GM21423 (cell line): ENCODE measurements at regions not wholly inside any gene's neighbourhood (a gene's known extent, or its start where the extent isn't known, plus 50 kb on each side); places are given as distances from the start of the nearest gene placed in this dataset.

Source experiments
- ATAC-seq: cut with Tn5 transposase; IDR thresholded peaks from one replicate; pipeline ENCODE4 v1.9.1; 2021; ENCODE audit warnings: mild to moderate bottlenecking, moderate library complexity; ENCODE audit not compliant: unreplicated experiment

DNA sequence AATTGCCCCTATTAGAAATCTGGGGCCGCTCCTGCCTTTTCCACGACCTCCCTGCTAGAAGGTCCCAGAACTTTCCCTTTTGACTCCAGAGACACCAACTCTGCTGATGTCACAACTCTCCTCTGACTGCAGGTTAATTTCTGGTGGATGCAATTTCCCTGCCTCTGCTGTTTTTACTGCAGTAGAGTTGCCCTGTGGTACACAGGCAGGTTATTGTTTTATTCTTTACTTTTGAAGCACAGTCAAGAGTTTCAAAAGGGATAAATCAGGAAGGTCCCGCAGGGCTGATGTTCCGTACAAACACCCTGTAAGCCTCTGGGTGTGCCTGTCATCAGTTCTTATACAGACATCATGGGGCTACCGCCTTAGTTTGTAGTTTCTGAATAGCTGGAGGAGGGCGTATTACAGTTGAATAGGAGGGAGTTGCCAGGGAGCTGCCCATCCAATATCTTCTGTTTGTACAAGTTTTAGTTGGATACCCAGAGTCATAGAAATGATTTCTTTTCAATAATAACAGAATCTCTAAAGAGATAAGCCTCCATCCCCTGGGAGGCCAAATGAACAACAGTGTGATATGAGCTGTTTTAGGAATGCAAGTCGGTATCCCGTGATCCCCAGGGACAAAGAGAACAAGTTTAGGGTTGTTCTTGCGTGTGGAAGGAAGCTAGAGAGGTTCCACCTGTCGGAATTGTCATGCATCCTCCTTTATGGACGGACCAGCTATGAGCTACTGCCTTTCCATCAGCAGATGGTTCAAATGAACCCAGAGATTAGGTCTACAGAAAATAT is 108.4 kb upstream of the COPS8 start:
- no peak for ATAC-seq

DNA sequence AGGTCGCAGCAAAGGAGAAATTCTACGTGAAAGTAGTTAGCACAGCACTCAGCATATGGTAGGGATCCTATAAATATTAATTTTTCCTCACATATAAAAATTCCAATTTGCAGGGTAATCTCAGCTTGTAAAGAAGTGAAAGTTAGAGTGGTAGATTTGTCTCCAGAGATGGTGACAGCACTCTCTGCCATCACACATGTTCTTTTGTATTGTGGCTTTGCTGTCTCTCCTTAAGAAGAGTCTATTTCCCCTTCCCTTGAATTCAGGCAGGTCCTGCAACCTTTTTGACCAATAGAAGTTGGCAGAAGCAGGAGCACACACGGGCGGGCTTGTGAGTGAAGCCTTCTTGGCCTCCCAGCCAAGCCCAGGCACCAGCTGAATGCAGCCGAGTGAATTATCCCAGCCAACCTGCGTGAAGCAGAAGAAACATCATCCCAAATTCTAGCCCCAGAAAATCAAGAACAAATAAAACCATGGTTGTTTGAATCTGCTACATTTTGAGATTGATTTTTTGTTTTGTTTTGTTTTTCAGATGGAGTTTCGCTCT is 107.8 kb upstream of the COPS8 start:
- ATAC-seq: no peak

DNA sequence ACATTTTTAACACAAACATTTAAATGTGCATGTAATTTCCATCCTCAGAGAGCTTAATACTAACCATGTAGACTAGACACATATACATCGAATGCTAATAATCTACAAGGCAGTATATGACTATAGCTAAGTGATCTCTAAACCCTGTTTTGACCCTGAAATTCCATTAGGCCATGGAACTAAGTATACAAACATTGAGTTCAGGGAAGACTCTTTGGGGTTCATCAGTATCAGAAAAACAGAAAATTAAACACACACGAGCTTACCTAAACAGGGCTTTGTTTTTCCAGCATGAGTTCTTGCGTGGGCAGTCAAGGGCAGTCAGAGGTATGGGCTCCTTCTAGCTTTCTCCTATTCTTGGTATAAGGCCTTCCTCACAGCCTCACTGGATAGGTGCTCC is 106.0 kb upstream of the COPS8 start:
- no peak for ATAC-seq

DNA sequence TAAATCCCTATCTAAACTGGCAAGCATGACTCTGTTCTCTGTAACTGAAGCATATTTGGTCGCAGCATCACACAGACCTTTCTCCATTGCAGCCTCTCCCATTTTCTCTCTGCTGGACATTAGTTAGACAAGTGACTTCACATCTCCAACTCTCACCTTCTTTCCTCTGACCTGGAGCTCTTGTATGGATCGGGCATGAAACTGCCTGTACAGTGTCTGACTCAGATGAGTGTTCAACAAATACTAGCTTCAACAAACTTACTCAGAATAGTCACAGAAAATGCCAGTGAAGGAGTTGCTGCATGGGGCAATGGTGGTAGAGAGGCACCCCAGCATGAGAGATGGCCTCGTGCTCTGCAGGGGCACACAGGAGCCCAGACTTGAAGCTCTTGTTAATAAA is 104.7 kb upstream of the COPS8 start:
- ATAC-seq: no peak

DNA sequence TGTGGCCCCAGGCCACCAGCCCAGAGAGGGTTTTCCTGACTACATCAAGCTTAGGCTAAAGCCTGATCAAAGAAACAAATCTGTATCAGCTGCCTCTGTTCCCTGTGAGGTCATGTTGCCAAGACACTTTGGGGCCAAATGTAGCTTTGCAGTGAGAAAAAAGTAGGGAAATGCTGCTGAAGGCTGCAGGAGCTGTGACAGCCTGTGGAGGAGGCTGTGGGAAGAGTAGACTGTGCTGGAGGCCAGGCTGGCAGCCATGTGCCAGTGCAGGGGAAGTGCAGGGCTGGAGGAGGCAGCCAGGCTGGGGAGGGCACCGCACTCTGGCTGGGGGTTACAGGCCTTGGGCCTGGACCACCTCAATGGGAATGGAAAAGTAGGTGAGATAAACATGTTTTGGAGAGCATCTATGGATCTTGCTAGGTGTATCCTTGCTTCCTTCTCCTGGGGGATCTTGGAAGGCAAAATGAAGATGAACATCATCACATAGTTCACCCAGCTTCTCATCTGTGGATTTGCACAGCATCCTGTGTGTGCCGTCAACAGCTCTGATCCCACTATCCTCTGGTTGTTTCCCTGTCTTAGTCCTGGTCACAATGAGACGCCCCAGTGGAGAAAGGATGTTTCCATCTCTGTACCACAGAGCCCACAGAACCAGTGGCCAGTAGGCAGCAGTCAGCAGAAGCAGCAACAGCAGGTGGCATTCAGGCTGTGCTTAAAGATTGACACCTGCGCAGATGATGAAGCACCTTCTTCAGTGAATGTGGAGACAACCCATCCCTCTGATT is 103.8 kb upstream of the COPS8 start:
- ATAC-seq: no peak

DNA sequence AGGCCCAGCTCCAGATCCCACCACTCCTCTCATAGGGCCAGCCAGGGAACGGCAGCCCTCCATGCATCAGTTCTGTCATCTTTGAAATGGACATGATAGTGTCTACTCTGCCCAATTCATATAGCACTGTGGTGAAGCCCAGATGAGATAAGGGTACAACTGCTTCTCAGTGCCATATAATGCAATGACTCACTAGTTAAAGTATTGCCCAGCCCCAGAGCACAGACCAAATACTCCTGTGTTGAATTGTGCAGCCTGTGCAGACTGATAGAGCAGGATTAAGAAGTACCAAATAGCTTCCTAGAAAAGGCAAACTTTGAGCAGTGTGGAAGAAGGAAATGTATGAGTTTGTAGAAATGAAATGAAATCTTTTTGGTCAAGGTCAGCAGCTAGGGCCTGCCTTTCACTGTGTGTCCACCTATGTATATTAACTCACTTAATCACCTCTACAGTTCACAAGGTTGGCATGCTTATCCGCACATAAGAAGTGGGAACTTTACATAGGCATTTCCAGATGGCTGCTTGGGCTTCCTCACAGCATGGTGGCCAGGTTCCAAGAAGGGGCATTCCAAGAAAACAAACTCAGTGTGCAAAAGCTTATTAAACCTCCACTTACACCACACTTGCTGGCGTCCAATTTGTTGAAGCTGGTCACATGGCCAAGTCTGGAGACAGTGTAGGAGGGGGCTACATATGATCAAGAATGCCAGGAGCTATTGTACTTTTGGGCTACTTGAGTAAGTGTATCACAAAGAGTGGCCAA is 102.8 kb upstream of the COPS8 start:
- ATAC-seq: no peak

DNA sequence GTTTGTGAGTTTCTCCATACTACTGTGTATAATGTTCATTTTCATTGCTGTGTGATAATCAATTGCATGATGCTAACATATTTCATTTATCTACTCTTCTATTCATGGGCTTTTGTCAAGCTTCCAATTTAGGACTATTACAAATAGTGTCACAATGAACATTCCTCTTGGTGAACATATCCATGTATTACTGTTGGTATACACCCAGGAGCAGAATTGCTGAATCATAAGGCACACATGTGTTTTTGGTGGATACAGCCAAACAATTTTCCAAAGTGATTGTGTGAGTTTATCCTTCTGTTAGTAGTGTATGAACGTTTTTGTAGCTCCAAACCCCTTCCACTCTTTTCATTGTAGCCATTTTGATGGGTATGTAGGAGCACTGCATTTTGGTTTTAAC is 101.6 kb upstream of the COPS8 start:
- no peak for ATAC-seq

DNA sequence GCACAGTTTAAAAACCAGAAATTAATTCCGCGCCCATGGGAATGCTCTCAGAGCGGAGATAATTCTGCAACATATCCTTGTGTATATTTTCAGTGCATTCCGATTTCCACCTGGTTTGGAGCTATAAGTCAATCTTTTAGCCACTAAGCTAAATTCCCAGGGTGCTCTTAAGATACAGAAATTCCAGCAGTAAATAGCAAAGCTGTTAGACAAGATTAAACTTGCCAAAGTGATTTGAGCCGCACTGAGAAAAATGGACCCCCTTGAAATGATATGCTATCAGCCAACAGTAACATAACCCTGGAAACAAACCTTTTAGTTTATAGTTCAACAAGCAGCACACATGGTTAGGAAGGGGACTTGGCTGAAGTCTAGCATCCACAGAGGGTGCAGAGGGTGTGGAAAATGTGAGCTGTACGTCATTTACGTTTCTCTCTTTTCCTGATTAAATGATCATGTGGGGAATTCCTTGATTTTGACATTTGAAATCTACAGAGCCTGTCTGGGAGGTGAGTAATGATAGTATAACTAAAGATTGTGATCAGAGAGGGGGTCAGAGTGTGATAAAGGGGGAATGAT is 99.8 kb upstream of the COPS8 start:
- no peak for ATAC-seq

DNA sequence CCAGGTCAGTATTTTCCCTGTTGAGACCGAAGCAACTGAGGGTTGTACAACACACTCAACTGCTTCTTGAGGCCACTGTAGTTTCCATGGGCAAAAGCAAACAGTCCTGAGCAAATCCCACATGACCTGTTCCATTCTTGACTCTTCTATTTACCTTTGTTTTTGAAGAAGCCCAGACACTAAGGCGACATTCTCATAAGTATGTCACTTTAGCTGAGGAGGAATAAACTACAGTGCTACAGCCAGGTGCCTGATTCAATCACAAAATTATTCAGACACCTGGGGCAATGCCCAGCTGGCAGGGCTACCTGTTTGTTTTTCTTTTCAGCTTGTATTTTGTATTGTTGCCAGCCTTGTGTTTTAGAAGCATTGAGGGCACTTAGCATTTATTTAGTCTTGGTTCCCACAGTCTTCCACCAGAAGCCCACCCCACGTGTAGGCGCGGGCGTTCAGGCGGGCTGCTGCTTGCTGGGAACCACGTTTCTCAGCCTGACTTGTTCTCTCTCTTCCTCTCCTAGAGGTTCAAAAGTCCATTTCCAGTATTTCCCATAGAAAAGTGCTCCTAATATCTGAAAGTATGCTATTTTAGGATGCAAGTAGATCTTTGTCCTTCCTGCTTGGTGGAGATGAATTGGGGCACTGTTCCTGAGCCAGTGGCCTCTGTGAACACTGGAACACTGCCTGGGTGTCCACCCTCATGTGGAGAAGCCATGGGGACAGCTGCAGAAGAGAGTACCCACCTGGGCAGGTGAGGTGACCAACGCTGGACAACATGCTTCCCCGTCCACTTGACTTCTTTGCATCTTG is 99.0 kb upstream of the COPS8 start:
- ATAC-seq: no peak

DNA sequence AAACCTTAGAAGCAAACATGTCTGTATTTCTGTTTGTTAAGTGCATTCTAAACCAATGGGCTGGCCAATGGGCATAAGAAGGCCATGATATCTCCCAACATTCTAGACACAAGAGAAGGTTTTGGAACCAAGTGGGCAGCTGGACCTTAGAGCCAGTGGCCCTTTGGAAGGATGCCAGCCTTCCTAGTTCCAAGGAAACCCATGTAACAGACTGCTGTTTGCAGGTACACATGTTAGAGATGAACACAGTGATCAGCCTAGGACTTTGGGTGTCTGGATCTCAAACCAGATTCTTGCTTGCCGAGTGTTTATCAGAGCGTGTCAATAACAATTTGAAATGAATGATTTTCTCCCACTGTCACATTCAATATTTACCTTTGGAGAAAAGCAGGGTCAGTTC is 97.5 kb upstream of the COPS8 start:
- ATAC-seq: no peak

DNA sequence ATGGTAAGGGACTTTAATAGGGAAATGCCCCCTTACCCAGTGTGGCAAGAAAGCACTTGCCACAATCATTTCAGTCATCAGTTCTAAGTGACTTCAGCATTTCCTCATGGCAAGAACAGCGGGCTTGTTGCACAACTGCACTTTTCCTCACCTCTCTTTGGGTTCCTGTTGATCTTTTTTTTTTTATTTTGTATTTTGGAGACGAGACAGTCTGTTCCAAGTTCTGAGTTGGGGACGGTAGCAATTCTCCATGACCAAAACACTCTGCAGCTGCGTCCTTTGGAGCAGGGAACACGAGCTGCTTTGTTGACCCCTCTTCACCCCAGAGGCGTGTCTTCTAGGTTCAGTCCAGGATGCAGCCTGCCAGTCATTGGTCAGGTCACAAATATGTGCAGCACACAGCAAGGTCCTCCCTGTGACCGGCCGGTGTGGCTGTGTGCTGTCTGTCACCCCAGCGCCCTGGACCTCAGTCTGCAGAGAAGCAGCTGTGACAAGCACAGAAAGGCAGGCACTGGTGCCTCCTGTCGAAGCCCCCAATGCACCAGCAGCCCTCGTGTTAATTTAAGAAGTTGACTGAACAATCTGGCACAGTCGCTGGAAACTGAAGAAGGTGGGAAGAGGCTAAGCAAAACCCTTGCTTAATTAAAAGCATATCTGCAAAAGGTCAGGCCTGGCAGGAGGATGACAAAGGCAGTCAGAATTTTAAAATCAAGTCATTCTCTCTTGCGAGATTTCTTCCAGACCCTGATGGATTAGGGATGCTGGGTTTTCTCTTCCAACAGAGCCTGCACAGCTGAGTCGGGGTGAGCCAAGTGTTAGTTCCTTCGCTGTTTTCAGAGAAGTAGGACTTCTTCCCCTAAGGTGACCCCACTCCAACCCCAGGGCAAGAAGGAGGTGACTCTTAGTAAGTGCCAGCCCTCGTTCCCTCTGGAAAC is 96.7 kb upstream of the COPS8 start:
- ATAC-seq: no peak

DNA sequence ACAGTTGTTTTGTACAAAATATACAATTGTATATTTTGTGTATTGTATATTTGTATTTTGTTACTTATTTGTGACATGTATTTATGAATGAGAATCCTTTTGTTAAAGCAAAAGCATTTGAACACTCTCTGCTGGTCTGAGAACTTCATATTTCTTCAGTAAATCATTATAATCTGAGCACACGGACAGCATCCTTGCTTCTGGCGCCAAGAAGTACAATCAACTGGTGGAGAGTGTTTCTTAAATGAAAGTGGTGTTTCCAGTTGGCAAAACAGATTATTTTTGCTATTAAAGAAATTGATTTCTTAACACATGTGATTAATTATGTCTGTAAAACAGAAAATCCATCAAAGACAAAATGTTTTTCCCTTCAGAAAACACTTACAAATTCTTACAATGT is 95.1 kb upstream of the COPS8 start:
- ATAC-seq: no peak

DNA sequence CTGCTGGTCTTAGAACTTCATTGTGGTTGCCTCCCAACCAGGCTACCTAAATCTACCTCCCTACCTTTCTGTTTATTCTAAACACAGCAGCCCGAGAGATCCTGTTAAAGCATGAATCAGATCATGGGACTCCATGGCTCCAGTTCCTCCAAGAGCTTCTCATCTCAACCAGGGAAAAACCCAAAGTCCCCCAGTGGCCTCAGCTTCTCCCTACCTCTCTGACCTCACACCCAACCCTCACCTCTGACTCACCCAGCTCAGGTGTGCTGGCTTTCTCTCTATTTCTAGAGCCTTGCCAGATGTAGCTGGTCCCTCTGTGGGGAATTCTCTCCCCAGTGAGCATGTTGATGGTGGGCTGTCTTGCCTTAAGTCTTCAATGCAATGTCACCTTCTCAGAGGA is 93.8 kb upstream of the COPS8 start:
- ATAC-seq: no peak

DNA sequence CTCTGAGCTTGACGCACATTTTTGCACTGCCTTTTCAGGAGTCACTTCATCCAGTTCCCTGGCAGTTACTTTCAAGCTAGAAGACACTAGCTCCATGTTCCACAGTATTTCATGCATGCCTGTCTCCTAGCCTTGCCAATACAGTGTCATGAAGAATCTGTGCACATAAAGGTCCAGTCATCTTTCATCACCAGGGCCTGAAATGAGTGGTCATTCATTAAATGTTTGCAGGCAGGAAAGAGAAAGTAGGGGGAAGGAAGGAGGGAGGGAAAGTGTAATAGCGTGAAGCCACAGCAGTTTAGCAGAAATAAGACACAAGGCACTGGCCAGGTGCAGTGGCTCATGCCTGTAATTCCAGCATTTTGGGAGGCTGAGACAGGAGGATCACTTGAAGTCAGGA is 92.4 kb upstream of the COPS8 start:
- ATAC-seq: no peak

DNA sequence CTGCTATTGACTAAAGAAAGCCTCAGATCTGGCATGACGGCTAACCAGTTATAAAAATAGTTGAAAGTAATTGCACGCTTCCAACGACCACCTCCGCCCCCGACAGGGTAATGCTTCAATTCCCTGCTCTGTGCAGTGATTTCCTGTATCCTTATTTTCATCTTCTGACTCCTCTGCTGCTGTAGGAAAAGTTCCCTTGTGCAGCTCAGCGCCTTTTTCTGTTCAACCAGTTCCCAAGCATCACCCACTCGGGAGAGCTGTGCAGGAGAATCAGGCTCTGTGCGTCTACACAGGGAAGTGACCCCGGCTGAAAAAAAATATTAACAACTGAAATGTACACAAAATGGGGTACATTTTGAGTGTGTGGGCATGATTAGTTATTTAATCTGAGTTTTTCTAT is 91.3 kb upstream of the COPS8 start:
- ATAC-seq: no peak

DNA sequence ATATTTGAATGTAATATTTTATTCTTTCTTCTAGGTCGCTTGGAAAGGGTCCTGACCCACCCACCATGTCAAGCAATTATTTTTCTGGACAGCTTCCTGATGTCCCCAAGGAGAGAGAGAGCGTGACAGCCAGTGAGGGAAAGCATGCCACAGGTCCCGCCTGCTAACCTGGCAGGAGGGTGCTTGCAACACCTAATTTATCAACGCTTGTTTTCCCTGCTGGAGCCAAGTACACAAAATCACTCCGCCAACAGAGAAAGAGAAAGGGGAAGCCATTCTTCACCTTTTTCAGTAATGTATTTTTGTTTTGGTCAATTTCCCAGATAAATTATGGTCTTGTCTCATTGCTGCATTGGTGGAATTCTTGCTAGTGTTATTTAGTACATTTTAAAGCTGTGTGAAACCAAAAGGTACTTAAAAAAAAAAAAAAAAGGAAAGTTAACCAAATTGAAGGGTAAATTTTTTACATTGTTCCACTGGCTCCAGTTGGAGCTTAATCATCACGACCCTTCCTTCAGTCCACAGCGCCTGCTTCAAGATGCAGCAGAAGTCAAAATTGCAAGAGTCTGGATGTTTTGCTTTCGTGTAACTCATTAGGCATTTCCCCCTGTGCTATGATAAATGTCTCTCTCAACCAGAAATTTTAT is 88.5 kb upstream of the COPS8 start:
- no peak for ATAC-seq

DNA sequence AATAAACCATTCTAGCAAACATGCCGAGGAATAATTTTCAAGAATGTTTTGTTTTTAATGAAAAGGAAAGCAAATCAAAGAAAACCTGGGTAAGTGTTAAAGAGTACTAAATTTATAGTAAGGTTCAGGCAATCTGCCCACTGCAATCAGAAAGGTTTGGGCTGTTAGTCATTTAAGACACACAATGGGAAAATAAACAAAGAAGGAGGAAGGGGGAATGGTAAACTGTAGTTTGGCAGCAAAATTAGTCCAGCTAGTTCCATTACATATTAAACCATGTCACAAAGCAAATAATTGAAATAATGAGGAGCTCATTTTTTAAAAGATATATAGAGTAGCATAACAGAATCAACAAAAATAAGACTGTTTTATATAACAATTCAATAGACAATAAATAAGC is 87.5 kb upstream of the COPS8 start:
- ATAC-seq: no peak

DNA sequence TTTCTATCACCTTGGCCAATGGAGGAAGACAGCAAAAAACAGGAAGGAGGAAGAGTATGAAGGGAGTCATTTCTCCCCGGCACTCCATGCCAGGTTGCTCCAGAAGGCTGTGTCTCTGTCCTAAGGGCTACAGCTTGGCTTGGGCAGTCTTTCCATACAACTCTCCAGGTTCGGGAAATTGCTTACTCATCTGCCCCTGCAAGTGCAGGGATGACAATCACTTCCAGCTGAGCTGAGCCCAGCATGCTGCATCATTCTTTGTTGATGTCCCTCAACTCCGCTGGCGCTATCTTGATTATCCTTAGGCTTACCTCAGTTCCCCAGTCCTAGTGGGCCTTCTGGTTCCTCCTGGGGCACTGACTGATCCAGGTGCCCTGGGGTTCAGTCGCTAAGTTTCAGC is 86.9 kb upstream of the COPS8 start:
- ATAC-seq: no peak

DNA sequence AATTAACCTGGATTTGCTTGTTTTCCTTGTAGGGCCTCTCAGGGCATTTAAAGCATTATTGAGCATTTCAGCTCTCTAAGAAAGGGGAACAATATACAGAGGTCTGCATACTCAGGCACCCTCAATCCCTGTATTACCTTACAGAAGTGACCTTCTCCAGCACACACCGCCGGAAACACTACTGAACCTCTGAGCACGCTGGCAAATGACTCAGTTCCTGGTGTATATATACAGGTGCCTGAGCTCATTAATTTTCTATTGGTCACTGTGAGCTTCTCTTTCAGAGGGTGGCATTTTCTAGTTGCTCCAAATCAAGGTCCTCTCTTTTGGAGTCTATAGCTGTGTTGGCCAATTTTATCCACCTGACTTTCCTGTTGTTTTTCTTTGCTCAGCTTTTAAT is 85.2 kb upstream of the COPS8 start:
- ATAC-seq: no peak
